ENCODE measurements at regions not wholly inside any gene's neighbourhood (a gene's known extent, or its start where the extent isn't known, plus 50 kb on each side); places are given as distances from the start of the nearest gene placed in this dataset.

- H3K27ac ChIP-seq (ENCODE audit: poor library complexity, severe bottlenecking), result no peak overlapping the region
- H3K4me3 ChIP-seq (ENCODE audit: severe bottlenecking), result no peak overlapping the region
- ATAC-seq (ENCODE audit: low read depth) (no peak), DNase-seq (ENCODE audit: low spot score) (no peak)
- no peaks in the 10 kb centered on the region for H3K27me3 ChIP-seq (ENCODE audit: insufficient read depth, poor library complexity, severe bottlenecking)
- H3K36me3 ChIP-seq (ENCODE audit: low read depth), result no peaks in the 10 kb centered on the region
- no peaks in the 10 kb centered on the region for H3K4me1 ChIP-seq (ENCODE audit: insufficient read depth, poor library complexity, severe bottlenecking)
- H3K9me3 ChIP-seq (ENCODE audit: severe bottlenecking), result no peaks in the 10 kb centered on the region
- TF ChIP-seq CTCF (IDR thresholded peaks at IDR 0.05; ENCODE audit: poor library complexity, severe bottlenecking), result no peak
Observed at GRCh38 chr7:7060828-7061599, 121.3 kb upstream of the C1GALT1 start.

GRCh38 chr7:7077945-7078344 is 104.4 kb upstream of the C1GALT1 start:
- DNase-seq (ENCODE audit: low spot score) (no peak), ATAC-seq (ENCODE audit: low read depth) (no peak)
- Histone ChIP-seq H3K4me1 (ENCODE audit: insufficient read depth, poor library complexity, severe bottlenecking) (no peaks in the 10 kb centered on the region), H3K9me3 (ENCODE audit: severe bottlenecking) (no peaks in the 10 kb centered on the region), H3K27me3 (ENCODE audit: insufficient read depth, poor library complexity, severe bottlenecking) (no peaks in the 10 kb centered on the region), H3K27ac (ENCODE audit: poor library complexity, severe bottlenecking) (no peak overlapping the region), H3K4me3 (ENCODE audit: severe bottlenecking) (no peak overlapping the region), H3K36me3 (ENCODE audit: low read depth) (no peaks in the 10 kb centered on the region)
- TF ChIP-seq CTCF (IDR thresholded peaks at IDR 0.05; ENCODE audit: poor library complexity, severe bottlenecking), result no peak

- Histone ChIP-seq H3K4me1 (ENCODE audit: insufficient read depth, poor library complexity, severe bottlenecking) (no peaks in the 10 kb centered on the region), H3K27ac (ENCODE audit: poor library complexity, severe bottlenecking) (no peak overlapping the region), H3K9me3 (ENCODE audit: severe bottlenecking) (no peaks in the 10 kb centered on the region), H3K36me3 (ENCODE audit: low read depth) (no peaks in the 10 kb centered on the region), H3K27me3 (ENCODE audit: insufficient read depth, poor library complexity, severe bottlenecking) (no peaks in the 10 kb centered on the region), H3K4me3 (ENCODE audit: severe bottlenecking) (no peak overlapping the region)
- no peak for TF ChIP-seq CTCF (IDR thresholded peaks at IDR 0.05; ENCODE audit: poor library complexity, severe bottlenecking)
- DNase-seq (ENCODE audit: low spot score), result no peak
- ATAC-seq (ENCODE audit: low read depth), result no peak
Observed at GRCh38 chr7:7080802-7081201, 101.5 kb upstream of the C1GALT1 start.

- DNase-seq (ENCODE audit: low spot score) (no peak), ATAC-seq (ENCODE audit: low read depth) (no peak)
- Histone ChIP-seq H3K27ac (ENCODE audit: poor library complexity, severe bottlenecking) (no peak overlapping the region), H3K4me3 (ENCODE audit: severe bottlenecking) (no peak overlapping the region), H3K4me1 (ENCODE audit: insufficient read depth, poor library complexity, severe bottlenecking) (no peaks in the 10 kb centered on the region), H3K36me3 (ENCODE audit: low read depth) (no peaks in the 10 kb centered on the region), H3K27me3 (ENCODE audit: insufficient read depth, poor library complexity, severe bottlenecking) (no peaks in the 10 kb centered on the region), H3K9me3 (ENCODE audit: severe bottlenecking) (no peaks in the 10 kb centered on the region)
- no peak for TF ChIP-seq CTCF (IDR thresholded peaks at IDR 0.05; ENCODE audit: poor library complexity, severe bottlenecking)
Observed at GRCh38 chr7:7090460-7090859, 91.9 kb upstream of the C1GALT1 start.

- Histone ChIP-seq H3K4me3 (ENCODE audit: severe bottlenecking) (no peak overlapping the region), H3K4me1 (ENCODE audit: insufficient read depth, poor library complexity, severe bottlenecking) (peaks cover 24% of the 10 kb centered on the region), H3K36me3 (ENCODE audit: low read depth) (no peaks in the 10 kb centered on the region), H3K9me3 (ENCODE audit: severe bottlenecking) (no peaks in the 10 kb centered on the region), H3K27me3 (ENCODE audit: insufficient read depth, poor library complexity, severe bottlenecking) (no peaks in the 10 kb centered on the region), H3K27ac (ENCODE audit: poor library complexity, severe bottlenecking) (peak overlapping the region; percentile 63)
- no peak for ATAC-seq (ENCODE audit: low read depth)
- TF ChIP-seq CTCF (IDR thresholded peaks at IDR 0.05; ENCODE audit: poor library complexity, severe bottlenecking), result no peak
- no peak for DNase-seq (ENCODE audit: low spot score)
Observed at GRCh38 chr7:7098280-7098818, 84.0 kb upstream of the C1GALT1 start.
